GM12892 (cell line): ENCODE measurements at regions not wholly inside any gene's neighbourhood (a gene's known extent, or its start where the extent isn't known, plus 50 kb on each side); places are given as distances from the start of the nearest gene placed in this dataset.

ENCODE experiments used
- DNase-seq: peaks from one replicate; pipeline ENCODE4 v3.0.0; 2011; ENCODE audit not compliant: insufficient read length
- FAIRE-seq: peaks from 2 replicates; lab custom pipeline; 2011; peaks lifted over from hg19 to GRCh38; lab: Jason Lieb, UNC
- POLR2A ChIP-seq: IDR thresholded peaks from 2 replicates; pipeline ENCODE4 v1.6.1; 2011; ENCODE audit warnings: low read depth, low read length, control low read depth
- POLR2AphosphoS5 ChIP-seq: IDR thresholded peaks from 2 replicates; pipeline ENCODE4 v1.6.1; 2011; ENCODE audit warnings: low read depth, low read length, control low read depth
- TAF1 ChIP-seq: IDR thresholded peaks from 2 replicates; pipeline ENCODE4 v1.6.1; 2011; ENCODE audit warnings: low read depth, mild to moderate bottlenecking, control low read depth, low read length, borderline replicate concordance

- no peak for DNase-seq
- TF ChIP-seq POLR2A (no peak), POLR2AphosphoS5 (no peak), TAF1 (no peak)
- no peak for FAIRE-seq
Measured at GRCh38 chr4:12595986-12596385, 888.2 kb downstream of the RAB28 start.

DNA sequence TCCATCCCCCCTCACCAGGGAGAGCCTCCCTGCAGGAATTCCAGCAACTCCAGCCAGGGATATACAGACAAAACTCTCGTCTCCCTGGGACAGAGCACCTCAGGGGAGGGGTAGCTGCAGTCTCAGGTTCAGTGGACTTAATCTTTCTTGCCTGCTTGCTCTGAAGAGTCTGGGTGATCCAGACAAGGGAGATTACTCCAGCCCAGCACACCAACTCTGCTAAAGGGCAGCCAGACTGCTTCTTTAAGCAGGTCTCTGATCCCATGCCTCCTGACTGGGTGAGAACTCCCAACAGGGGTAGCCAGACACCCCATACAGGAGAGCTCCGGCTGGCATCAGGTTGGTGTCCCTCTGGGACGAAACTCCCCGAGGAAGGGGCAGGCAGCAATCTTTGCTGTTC is 888.7 kb downstream of the RAB28 start:
- FAIRE-seq, result no peak
- no peak for TF ChIP-seq POLR2A
- TF ChIP-seq POLR2AphosphoS5, result no peak
- no peak for TF ChIP-seq TAF1
- no peak for DNase-seq

DNA sequence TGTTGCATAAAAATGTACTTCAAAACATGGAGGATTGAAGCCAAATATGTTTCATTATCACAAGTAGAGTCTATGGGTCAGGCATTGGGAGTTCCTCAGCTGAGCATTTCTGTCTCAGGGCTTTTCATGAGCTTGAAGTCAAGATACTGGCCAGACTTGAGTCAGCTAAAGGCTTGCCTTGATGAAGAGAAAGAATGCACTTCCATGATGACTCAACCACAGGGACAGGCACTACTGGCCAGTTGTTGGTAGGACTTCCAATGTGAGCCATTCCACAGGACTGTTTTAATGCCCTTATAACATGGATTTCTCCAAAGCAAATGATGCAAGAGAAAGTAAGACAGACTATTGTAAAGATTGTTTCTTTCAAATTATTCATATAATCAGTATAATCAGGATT is 895.6 kb downstream of the RAB28 start:
- no peak for FAIRE-seq
- TF ChIP-seq POLR2AphosphoS5 (no peak), TAF1 (no peak), POLR2A (no peak)
- no peak for DNase-seq

GRCh38 chr4:12586242-12587006 is 897.7 kb downstream of the RAB28 start:
- no peak for TF ChIP-seq POLR2AphosphoS5
- TF ChIP-seq POLR2A, result no peak
- no peak for TF ChIP-seq TAF1
- FAIRE-seq, result no peak
- no peak for DNase-seq

- FAIRE-seq, result no peak
- no peak for TF ChIP-seq POLR2AphosphoS5
- no peak for TF ChIP-seq POLR2A
- TF ChIP-seq TAF1, result no peak
- DNase-seq, result no peak
Measured at GRCh38 chr4:12584116-12584875, 899.8 kb downstream of the RAB28 start.

- no peak for FAIRE-seq
- no peak for TF ChIP-seq POLR2A
- TF ChIP-seq TAF1, result no peak
- no peak for TF ChIP-seq POLR2AphosphoS5
- no peak for DNase-seq
Measured at GRCh38 chr4:12583275-12583674, 900.9 kb downstream of the RAB28 start.

DNA sequence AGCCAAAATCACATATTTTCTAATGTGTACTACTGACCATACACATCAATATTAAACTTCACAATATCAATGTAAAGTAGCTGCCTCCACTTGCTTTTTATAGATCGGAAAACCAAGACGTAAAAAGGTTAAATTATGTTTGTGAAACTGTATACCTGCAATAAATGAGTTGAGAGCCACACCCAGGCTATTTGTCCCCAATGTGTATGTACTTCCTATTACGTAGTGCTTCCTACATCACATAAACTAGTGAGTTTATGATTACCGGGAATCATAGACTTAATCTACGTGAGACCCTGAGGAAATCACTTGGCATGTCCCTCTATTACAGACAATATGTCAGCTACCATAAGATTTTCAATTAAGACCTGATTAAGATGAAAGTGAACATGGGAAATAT is 903.4 kb downstream of the RAB28 start:
- DNase-seq (no peak), FAIRE-seq (no peak)
- TF ChIP-seq POLR2A (no peak), POLR2AphosphoS5 (no peak), TAF1 (no peak)

DNA sequence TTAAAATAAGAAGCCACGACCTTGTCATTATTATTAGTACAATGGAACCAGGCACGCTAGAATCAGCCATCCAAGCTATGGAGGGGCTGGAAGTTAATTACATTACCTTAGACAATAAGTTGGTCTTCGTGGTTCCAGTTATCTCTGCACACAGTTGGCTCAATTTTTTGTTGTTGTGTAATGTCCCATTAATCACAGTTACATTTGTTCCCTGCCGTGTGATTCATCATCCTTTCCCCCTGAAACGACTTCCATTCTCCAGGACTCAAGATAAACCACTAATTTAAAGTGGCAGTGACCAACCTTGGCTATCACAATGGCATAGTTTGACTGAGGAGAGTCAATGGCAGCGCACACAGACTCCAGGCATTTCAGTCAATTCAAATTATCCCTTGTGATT is 905.0 kb downstream of the RAB28 start:
- DNase-seq, result no peak

GRCh38 chr4:12576409-12576808 is 907.7 kb downstream of the RAB28 start:
- FAIRE-seq, result no peak
- no peak for TF ChIP-seq POLR2A
- TF ChIP-seq POLR2AphosphoS5, result no peak
- no peak for TF ChIP-seq TAF1

More for the DNA sequence above, 905.0 kb downstream of the RAB28 start:
- no peak for FAIRE-seq
- no peak for TF ChIP-seq POLR2AphosphoS5

GRCh38 chr4:12573716-12574115 is 910.4 kb downstream of the RAB28 start:
- DNase-seq (no peak), FAIRE-seq (no peak)

More at GRCh38 chr4:12576409-12576808, 907.7 kb downstream of the RAB28 start:
- no peak for DNase-seq

GRCh38 chr4:12562476-12563140 is 921.5 kb downstream of the RAB28 start:
- DNase-seq (no peak), FAIRE-seq (no peak)
- TF ChIP-seq TAF1, result no peak
- no peak for TF ChIP-seq POLR2AphosphoS5
- no peak for TF ChIP-seq POLR2A

More at GRCh38 chr4:12573716-12574115, 910.4 kb downstream of the RAB28 start:
- TF ChIP-seq POLR2AphosphoS5 (no peak), POLR2A (no peak), TAF1 (no peak)

DNA sequence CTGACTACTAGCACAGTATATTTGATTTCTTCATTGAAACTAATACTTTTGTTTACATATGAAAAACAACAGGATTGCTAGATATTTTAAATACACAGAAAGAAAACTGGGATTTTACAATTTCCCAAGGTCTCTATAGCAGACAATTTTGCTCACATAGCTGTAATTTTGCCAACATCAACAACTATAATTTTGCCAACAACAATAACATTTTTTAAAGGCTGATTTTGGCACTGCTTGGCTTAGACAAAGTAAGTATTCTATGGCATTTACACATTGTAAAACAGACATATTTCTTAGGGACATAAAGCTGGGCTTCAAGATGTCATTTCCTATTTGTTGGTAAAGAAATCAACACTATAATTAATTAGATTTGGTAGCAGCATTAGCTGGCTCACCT is 922.1 kb downstream of the RAB28 start:
- no peak for FAIRE-seq
- DNase-seq, result no peak
- TF ChIP-seq TAF1 (no peak), POLR2A (no peak), POLR2AphosphoS5 (no peak)
